OCI-LY7 (cell line): ENCODE measurements at regions not wholly inside any gene's neighbourhood (a gene's known extent, or its start where the extent isn't known, plus 50 kb on each side); places are given as distances from the start of the nearest gene placed in this dataset.

Source experiments
- BruUV-seq: library from RNA; stranded (reverse); fragments of 400-500 nt; replicated peaks from 2 replicates; lab custom pipeline; 2021; lab: Mats Ljungman, UMichigan
- CTCF ChIA-PET: fragments of 300-600 bp; sonication (Branson Sonifier 250); formaldehyde crosslinking; loops from one replicate; lab custom pipeline; 2022; ENCODE audit warnings: antibody characterized with exemption; ENCODE audit not compliant: unreplicated experiment; lab: Charles Lee
- POLR2A ChIA-PET: fragments of 300-600 bp; sonication (Branson Sonifier 250); formaldehyde crosslinking; loops from one replicate; lab custom pipeline; 2022; ENCODE audit warnings: antibody characterized with exemption; lab: Charles Lee
- DNase-seq: peaks from one replicate; pipeline ENCODE4 v3.0.0-alpha.2; 2015; ENCODE audit warnings: low spot score
- H2AFZ ChIP-seq: fragments of 200-600 bp; sonication (generic), shearing (Covaris generic); 2 replicates; pipeline ENCODE4 v1.6.1; 2014; ENCODE audit warnings: mild to moderate bottlenecking, antibody characterized with exemption, low read length, moderate library complexity
- H3K27ac ChIP-seq: fragments of 200-600 bp; sonication (generic); 2 replicates; pipeline ENCODE4 v1.5.1; 2014; ENCODE audit warnings: mixed run types, low read depth, mild to moderate bottlenecking, moderate library complexity, low read length, inconsistent platforms; ENCODE audit not compliant: poor library complexity, severe bottlenecking
- H3K36me3 ChIP-seq: fragments of 200-600 bp; sonication (generic); 2 replicates; pipeline ENCODE4 v1.6.1; 2014; ENCODE audit warnings: mild to moderate bottlenecking, antibody characterized with exemption, low read length, moderate library complexity, mixed read lengths; ENCODE audit not compliant: insufficient read depth
- H3K4me1 ChIP-seq: fragments of 200-600 bp; sonication (generic); 2 replicates; pipeline ENCODE4 v1.5.1; 2014; ENCODE audit warnings: mild to moderate bottlenecking, low read length; ENCODE audit not compliant: insufficient read depth, poor library complexity, severe bottlenecking
- H3K4me2 ChIP-seq: fragments of 200-600 bp; sonication (generic); 2 replicates; pipeline ENCODE4 v1.6.1; 2014; ENCODE audit warnings: mild to moderate bottlenecking, low read length
- H3K4me3 ChIP-seq: fragments of 200-600 bp; sonication (generic); 2 replicates; pipeline ENCODE4 v1.5.1; 2014; ENCODE audit warnings: mild to moderate bottlenecking, low read depth, low read length; ENCODE audit not compliant: poor library complexity, severe bottlenecking
- H3K79me2 ChIP-seq: fragments of 200-600 bp; sonication (generic); 2 replicates; pipeline ENCODE4 v1.6.1; 2016; ENCODE audit warnings: low read depth, mild to moderate bottlenecking, low read length, moderate library complexity, mixed read lengths; ENCODE audit not compliant: insufficient read depth
- H3K9me2 ChIP-seq: fragments of 200-600 bp; sonication (generic); 2 replicates; pipeline ENCODE4 v1.6.1; 2016; ENCODE audit warnings: mild to moderate bottlenecking, low read length, mixed read lengths; ENCODE audit not compliant: insufficient read depth
- H3K9me3 ChIP-seq: fragments of 200-600 bp; sonication (generic); 2 replicates; pipeline ENCODE4 v1.6.1; 2014; ENCODE audit warnings: mild to moderate bottlenecking, mixed run types, low read length, mixed read lengths
- H4K20me1 ChIP-seq: fragments of 200-600 bp; sonication (generic); 2 replicates; pipeline ENCODE4 v1.6.1; 2014; ENCODE audit warnings: mild to moderate bottlenecking, antibody characterized with exemption, low read length, moderate library complexity, mixed read lengths; ENCODE audit not compliant: insufficient read depth
- EZH2phosphoT487 ChIP-seq: fragments of 200-600 bp; sonication (generic); IDR thresholded peaks from 2 replicates; pipeline ENCODE4 v1.6.1; 2018; ENCODE audit warnings: low read depth, borderline replicate concordance, mild to moderate bottlenecking, mixed run types, antibody characterized with exemption, low read length, moderate library complexity, mixed read lengths
- intact Hi-C: fragments of 100-400 bp; cut with micrococcal nuclease; formaldehyde crosslinking; loops from one replicate; pipeline ENCODE4 v1.10.0; 2022; ENCODE audit not compliant: unreplicated experiment
- TF ChIP-seq, protein P1 (sequence below): fragments of 200-600 bp; sonication (generic); conservative IDR thresholded peaks from 2 replicates; pipeline ENCODE4 v1.5.1; 2014; ENCODE audit warnings: mild to moderate bottlenecking, antibody characterized with exemption, low read length, moderate library complexity, mixed read lengths

DNA sequence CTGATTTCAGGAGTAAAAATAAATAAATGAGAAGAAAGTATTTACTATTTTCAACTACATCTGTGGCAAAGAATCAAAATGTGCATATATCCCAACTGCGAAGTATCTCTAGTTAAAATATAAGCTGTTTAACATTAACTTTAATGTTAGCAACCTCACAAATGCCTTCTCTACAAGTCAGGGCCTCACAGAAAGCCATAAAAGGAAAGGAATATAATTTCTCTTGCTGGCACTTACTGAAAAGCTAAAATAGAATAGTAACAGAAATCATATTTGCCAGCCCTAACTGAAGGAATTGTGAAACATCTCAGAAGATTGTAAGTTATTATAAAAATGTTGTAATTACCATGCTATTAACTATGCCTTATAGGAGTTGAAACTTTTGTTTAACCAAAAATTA is 65.1 kb upstream of the MBNL1 start:
- H3K4me3 ChIP-seq = peak overlapping the region; percentile 60
- H2AFZ ChIP-seq = peak overlapping the region; percentile 98

DNA sequence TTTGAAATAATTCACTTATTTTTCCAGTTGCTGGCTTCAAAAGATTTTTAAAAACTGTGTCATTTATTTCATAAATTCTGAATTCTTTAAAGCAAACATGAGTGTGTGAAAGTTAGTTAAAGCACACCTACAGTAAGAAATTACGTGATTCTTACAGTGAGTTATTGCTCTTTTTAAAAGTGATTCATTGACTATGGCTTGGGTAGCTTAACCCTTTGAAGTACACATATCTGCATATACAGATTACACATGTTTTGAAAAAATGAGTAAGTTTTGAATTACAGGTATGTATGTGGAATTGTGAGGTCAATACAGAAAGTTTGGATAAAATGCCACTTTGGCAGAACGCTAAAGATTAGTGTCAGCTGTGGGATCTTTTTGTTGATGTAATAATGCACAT is 64.5 kb upstream of the MBNL1 start:
- Histone ChIP-seq H3K9me2 (no peaks in the 10 kb centered on the region), H3K4me1 (peaks cover 62% of the 10 kb centered on the region), H4K20me1 (no peaks in the 10 kb centered on the region), H3K4me2 (peak overlapping the region; percentile 86), H3K27ac (no peak overlapping the region), H3K9me3 (no peaks in the 10 kb centered on the region), H3K36me3 (no peaks in the 10 kb centered on the region), H3K4me3 (peak overlapping the region; percentile 60), H2AFZ (peak overlapping the region; percentile 98), H3K79me2 (0 out of 2 replicates have a peak, but pooled peaks cover 6% of the 10 kb centered on the region)
- DNase-seq = no peak
- ChIA-PET CTCF (no interaction called here), POLR2A (interaction anchor here (0.6 to 4.7 kb wide), 22 partner anchors 9 to 675 kb away, joined by 3 to 28 read pairs (median 4); partner anchors contain the start of gene MBNL1)
- intact Hi-C loops = no loop called here
- BruUV-seq = no TSS peak
- TF ChIP-seq, protein P1, sequence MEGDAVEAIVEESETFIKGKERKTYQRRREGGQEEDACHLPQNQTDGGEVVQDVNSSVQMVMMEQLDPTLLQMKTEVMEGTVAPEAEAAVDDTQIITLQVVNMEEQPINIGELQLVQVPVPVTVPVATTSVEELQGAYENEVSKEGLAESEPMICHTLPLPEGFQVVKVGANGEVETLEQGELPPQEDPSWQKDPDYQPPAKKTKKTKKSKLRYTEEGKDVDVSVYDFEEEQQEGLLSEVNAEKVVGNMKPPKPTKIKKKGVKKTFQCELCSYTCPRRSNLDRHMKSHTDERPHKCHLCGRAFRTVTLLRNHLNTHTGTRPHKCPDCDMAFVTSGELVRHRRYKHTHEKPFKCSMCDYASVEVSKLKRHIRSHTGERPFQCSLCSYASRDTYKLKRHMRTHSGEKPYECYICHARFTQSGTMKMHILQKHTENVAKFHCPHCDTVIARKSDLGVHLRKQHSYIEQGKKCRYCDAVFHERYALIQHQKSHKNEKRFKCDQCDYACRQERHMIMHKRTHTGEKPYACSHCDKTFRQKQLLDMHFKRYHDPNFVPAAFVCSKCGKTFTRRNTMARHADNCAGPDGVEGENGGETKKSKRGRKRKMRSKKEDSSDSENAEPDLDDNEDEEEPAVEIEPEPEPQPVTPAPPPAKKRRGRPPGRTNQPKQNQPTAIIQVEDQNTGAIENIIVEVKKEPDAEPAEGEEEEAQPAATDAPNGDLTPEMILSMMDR = no peak
- no peak for TF ChIP-seq EZH2phosphoT487

More for the DNA sequence above, 65.1 kb upstream of the MBNL1 start:
- Histone ChIP-seq H3K9me3 (no peaks in the 10 kb centered on the region), H3K4me1 (peaks cover 68% of the 10 kb centered on the region), H3K9me2 (no peaks in the 10 kb centered on the region), H3K79me2 (0 out of 2 replicates have a peak, but pooled peaks cover 6% of the 10 kb centered on the region), H3K27ac (peak overlapping the region; percentile 26), H3K4me2 (peak overlapping the region; percentile 86), H3K36me3 (no peaks in the 10 kb centered on the region), H4K20me1 (no peaks in the 10 kb centered on the region)
- no peak for TF ChIP-seq EZH2phosphoT487
- TF ChIP-seq, protein P1 = no peak
- ChIA-PET CTCF (no interaction called here), POLR2A (interaction anchor here (0.6 to 4.7 kb wide), 19 partner anchors 10 to 296 kb away, joined by 3 to 28 read pairs (median 4); partner anchors contain the start of gene MBNL1)
- no peak for DNase-seq
- intact Hi-C loops = no loop called here
- no TSS peak for BruUV-seq

DNA sequence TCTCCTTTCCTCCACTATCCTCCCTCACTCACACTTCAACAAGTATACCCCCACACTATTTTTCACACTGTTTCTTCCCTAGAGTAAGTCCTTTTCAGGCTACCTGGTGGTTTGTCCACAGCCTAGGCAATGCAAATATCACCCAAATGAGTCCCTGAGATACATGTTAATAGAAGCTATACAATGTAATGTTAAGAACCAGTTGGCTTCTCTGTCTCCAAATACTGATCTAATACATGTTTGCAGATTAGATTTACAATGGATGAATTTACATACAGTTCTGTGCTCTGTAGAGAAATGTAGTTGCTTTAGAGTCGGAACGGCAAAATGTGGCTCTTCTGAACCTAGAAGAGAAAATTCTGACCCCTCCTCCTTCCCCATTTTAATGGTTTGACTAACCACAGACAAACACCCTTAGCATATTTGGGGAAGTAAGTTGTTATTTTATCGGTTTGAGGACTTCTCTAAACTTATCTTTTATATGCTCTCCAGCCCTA is 63.6 kb upstream of the MBNL1 start:
- peak overlapping the region; percentile 60 for H3K4me3 ChIP-seq

More for the DNA sequence above, 63.6 kb upstream of the MBNL1 start:
- H3K9me3 ChIP-seq = no peaks in the 10 kb centered on the region
- ChIA-PET CTCF (no interaction called here), POLR2A (interaction anchor here (0.6 to 4.7 kb wide), 14 partner anchors 9 to 676 kb away, joined by 3 to 28 read pairs (median 5); partner anchors contain the start of gene MBNL1)
- no peaks in the 10 kb centered on the region for H4K20me1 ChIP-seq
- intact Hi-C loops = no loop called here
- peak overlapping the region; percentile 23 for H3K27ac ChIP-seq
- DNase-seq = peak; percentile 48
- no TSS peak for BruUV-seq
- peak overlapping the region; percentile 86 for H3K4me2 ChIP-seq
- peaks cover 53% of the 10 kb centered on the region for H3K4me1 ChIP-seq
- H3K79me2 ChIP-seq = 0 out of 2 replicates have a peak, but pooled peaks cover 6% of the 10 kb centered on the region
- H2AFZ ChIP-seq = peak overlapping the region; percentile 98
- no peak for TF ChIP-seq EZH2phosphoT487
- TF ChIP-seq, protein P1 = no peak
- H3K36me3 ChIP-seq = no peaks in the 10 kb centered on the region
- no peaks in the 10 kb centered on the region for H3K9me2 ChIP-seq
